Liver (tissue), 8 donors: ENCODE measurements at regions not wholly inside any gene's neighbourhood (a gene's known extent, or its start where the extent isn't known, plus 50 kb on each side); places are given as distances from the start of the nearest gene placed in this dataset.

ENCODE experiments used
- DNase-seq: peaks from one replicate; pipeline ENCODE4 v3.0.0-alpha.2; 2017; ENCODE audit warnings: low spot score
- H3K27ac ChIP-seq, 2 donors: one replicate each; pipeline ENCODE4 v1.7.0; 2013; ENCODE audit warnings: inconsistent platforms in 2 of 2, low read length in 2 of 2, control low read depth in 1 of 2, low read depth in 1 of 2, mild to moderate bottlenecking in 1 of 2
- H3K27me3 ChIP-seq, 4 donors: one replicate each; pipeline versions ENCODE4 v1.6.1 to v1.7.0; 2013; ENCODE audit warnings: low read length in 3 of 4, inconsistent platforms in 1 of 4, mild to moderate bottlenecking in 1 of 4, moderate library complexity in 1 of 4; ENCODE audit not compliant: control insufficient read depth in 4 of 4, insufficient read depth in 4 of 4
- H3K36me3 ChIP-seq, 4 donors: one replicate each; pipeline versions ENCODE4 v1.6.1 to v1.7.0; 2013; ENCODE audit warnings: low read length in 3 of 4, mild to moderate bottlenecking in 3 of 4, low read depth in 1 of 4, moderate library complexity in 1 of 4; ENCODE audit not compliant: control insufficient read depth in 4 of 4, insufficient read depth in 3 of 4
- H3K4me1 ChIP-seq, 4 donors: one replicate each; pipeline versions ENCODE4 v1.6.1 to v1.7.0; 2013; ENCODE audit warnings: low read length in 3 of 4, mild to moderate bottlenecking in 3 of 4, moderate library complexity in 1 of 4; ENCODE audit not compliant: control insufficient read depth in 4 of 4, insufficient read depth in 4 of 4
- H3K4me3 ChIP-seq, 3 donors: one replicate each; pipeline versions ENCODE4 v1.6.1 to v1.7.0; 2013; ENCODE audit warnings: low read length in 3 of 3, control low read depth in 1 of 3, low read depth in 1 of 3, mild to moderate bottlenecking in 1 of 3
- H3K9ac ChIP-seq, 2 donors: one replicate each; pipeline ENCODE4 v1.7.0; 2013; ENCODE audit warnings: low read length in 2 of 2, mild to moderate bottlenecking in 2 of 2, moderate library complexity in 2 of 2, control low read depth in 1 of 2, low read depth in 1 of 2
- H3K9me3 ChIP-seq, 4 donors: one replicate each; pipeline versions ENCODE4 v1.6.1 to v1.7.0; 2013; ENCODE audit warnings: low read length in 3 of 4; ENCODE audit not compliant: control insufficient read depth in 4 of 4
- ATF3 ChIP-seq: IDR thresholded peaks from 2 replicates; pipeline ENCODE4 v1.6.1; 2016; ENCODE audit warnings: antibody characterized with exemption
- CTCF ChIP-seq: fragments of 150-350 bp; IDR thresholded peaks from 2 replicates; pipeline ENCODE4 v1.5.1; 2017; ENCODE audit warnings: improper control_type of control experiment, low read depth, low read length; ENCODE audit not compliant: missing input control
- EGR1 ChIP-seq, 2 donors: IDR thresholded peaks; 2 replicates each; pipeline ENCODE4 v1.6.1; 2016 to 2018; ENCODE audit warnings: antibody characterized with exemption in 2 of 2, low read depth in 2 of 2
- FOXA1 ChIP-seq: IDR thresholded peaks from 2 replicates; pipeline ENCODE4 v1.6.1; 2016; ENCODE audit warnings: antibody characterized with exemption
- FOXA2 ChIP-seq: IDR thresholded peaks from 2 replicates; pipeline ENCODE4 v1.6.1; 2016; ENCODE audit warnings: antibody characterized with exemption
- GABPA ChIP-seq, 2 donors: IDR thresholded peaks in 1 of 2; conservative IDR thresholded peaks in 1 of 2; 2 replicates each; pipeline ENCODE4 v1.6.1; 2016; ENCODE audit warnings: antibody characterized with exemption in 2 of 2, mild to moderate bottlenecking in 1 of 2, moderate library complexity in 1 of 2
- HNF4A ChIP-seq, 2 donors: conservative IDR thresholded peaks; 2 replicates each; pipeline ENCODE4 v1.6.1; 2016; ENCODE audit warnings: antibody characterized with exemption in 2 of 2, mild to moderate bottlenecking in 2 of 2
- JUND ChIP-seq, 2 donors: IDR thresholded peaks; 2 replicates each; pipeline ENCODE4 v1.6.1; 2016; ENCODE audit warnings: antibody characterized with exemption in 2 of 2
- MAX ChIP-seq: IDR thresholded peaks from 2 replicates; pipeline ENCODE4 v1.6.1; 2016; ENCODE audit warnings: antibody characterized with exemption
- NR2F2 ChIP-seq: IDR thresholded peaks from 2 replicates; pipeline ENCODE4 v1.6.1; 2016; ENCODE audit warnings: antibody characterized with exemption
- RAD21 ChIP-seq, 2 donors: IDR thresholded peaks; 2 replicates each; pipeline ENCODE4 v1.6.1; 2016; ENCODE audit warnings: antibody characterized with exemption in 2 of 2, mild to moderate bottlenecking in 2 of 2
- RXRA ChIP-seq, 2 donors: IDR thresholded peaks; 2 replicates each; pipeline ENCODE4 v1.6.1; 2017 to 2018; ENCODE audit warnings: antibody characterized with exemption in 2 of 2, mild to moderate bottlenecking in 1 of 2
- SP1 ChIP-seq: IDR thresholded peaks from 2 replicates; pipeline ENCODE4 v1.6.1; 2018; ENCODE audit warnings: antibody characterized with exemption, mild to moderate bottlenecking
- TAF1 ChIP-seq: conservative IDR thresholded peaks from 2 replicates; pipeline ENCODE4 v1.6.1; 2016; ENCODE audit warnings: antibody characterized with exemption, mild to moderate bottlenecking
- YY1 ChIP-seq: IDR thresholded peaks from 2 replicates; pipeline ENCODE4 v1.6.1; 2016; ENCODE audit warnings: antibody characterized with exemption, mild to moderate bottlenecking
- ZBTB33 ChIP-seq: IDR thresholded peaks from 2 replicates; pipeline ENCODE4 v1.6.1; 2016; ENCODE audit warnings: antibody characterized with exemption
- WGBS: extraction: QIAGEN DNeasy Blood & Tissue Kit; methylation state at CpG from one replicate; pipeline ENCODE4 v1.1.7; 2013; 5-methylcytosine and 5-hydroxymethylcytosine counted together
- TF ChIP-seq, protein P1 (sequence below): IDR thresholded peaks from 2 replicates; pipeline ENCODE4 v1.6.1; 2016; ENCODE audit warnings: antibody characterized with exemption, mild to moderate bottlenecking
- donor health status: healthy.
- donor health status: healthy.
- donor health status: healthy.
- donor health status: healthy.
- donor health status: healthy.

- no peak for TF ChIP-seq NR2F2
- no peak for TF ChIP-seq MAX
Measured at GRCh38 chr2:121919803-121920202, 164.4 kb downstream of the TSN start (continued).

DNA sequence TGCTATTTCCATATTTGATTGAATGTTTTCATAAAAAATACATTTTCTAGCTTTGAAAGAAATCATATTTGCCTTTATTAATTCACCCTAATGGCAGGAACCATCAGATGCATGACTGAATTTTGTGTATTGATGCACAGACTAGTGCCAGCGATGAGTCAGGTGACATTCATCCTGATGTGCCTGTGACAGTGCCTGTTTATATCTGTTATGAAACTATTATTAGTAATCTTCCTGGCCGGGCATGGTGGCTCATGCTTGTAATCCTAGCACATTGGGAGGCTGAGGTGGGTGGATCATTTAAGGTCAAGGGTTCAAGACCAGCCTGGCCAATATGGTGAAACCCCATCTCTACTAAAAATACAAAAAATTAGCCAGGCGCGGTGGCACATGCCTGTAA is 170.0 kb downstream of the TSN start:
- 90% methylated on average over 4 of the region's 4 CpGs for WGBS
- Histone ChIP-seq H3K4me1 (no peaks in the 10 kb centered on the region), H3K27ac (no peak overlapping the region), H3K9me3 (peaks cover 0 to 4% (median 0%) of the 10 kb centered on the region in 4 donors), H3K9ac (no peak overlapping the region), H3K4me3 (no peak overlapping the region), H3K36me3 (no peaks in the 10 kb centered on the region), H3K27me3 (no peaks in the 10 kb centered on the region)
- TF ChIP-seq SP1 (no peak), FOXA1 (no peak), RAD21 (IDR thresholded peaks at IDR 0.05) (no peak), JUND (IDR thresholded peaks at IDR 0.05) (no peak), ATF3 (no peak), TAF1 (no peak), CTCF (no peak), RXRA (IDR thresholded peaks at IDR 0.05) (no peak), FOXA2 (no peak), ZBTB33 (no peak), GABPA (IDR thresholded peaks at IDR 0.05 in 1 of 2, conservative IDR thresholded peaks at IDR 0.05 in 1 of 2) (no peak), HNF4A (conservative IDR thresholded peaks at IDR 0.05) (no peak), YY1 (no peak), MAX (no peak), NR2F2 (no peak), EGR1 (IDR thresholded peaks at IDR 0.05; ENCODE audit: low read depth in 2 of 2) (no peak)
- TF ChIP-seq, protein P1, sequence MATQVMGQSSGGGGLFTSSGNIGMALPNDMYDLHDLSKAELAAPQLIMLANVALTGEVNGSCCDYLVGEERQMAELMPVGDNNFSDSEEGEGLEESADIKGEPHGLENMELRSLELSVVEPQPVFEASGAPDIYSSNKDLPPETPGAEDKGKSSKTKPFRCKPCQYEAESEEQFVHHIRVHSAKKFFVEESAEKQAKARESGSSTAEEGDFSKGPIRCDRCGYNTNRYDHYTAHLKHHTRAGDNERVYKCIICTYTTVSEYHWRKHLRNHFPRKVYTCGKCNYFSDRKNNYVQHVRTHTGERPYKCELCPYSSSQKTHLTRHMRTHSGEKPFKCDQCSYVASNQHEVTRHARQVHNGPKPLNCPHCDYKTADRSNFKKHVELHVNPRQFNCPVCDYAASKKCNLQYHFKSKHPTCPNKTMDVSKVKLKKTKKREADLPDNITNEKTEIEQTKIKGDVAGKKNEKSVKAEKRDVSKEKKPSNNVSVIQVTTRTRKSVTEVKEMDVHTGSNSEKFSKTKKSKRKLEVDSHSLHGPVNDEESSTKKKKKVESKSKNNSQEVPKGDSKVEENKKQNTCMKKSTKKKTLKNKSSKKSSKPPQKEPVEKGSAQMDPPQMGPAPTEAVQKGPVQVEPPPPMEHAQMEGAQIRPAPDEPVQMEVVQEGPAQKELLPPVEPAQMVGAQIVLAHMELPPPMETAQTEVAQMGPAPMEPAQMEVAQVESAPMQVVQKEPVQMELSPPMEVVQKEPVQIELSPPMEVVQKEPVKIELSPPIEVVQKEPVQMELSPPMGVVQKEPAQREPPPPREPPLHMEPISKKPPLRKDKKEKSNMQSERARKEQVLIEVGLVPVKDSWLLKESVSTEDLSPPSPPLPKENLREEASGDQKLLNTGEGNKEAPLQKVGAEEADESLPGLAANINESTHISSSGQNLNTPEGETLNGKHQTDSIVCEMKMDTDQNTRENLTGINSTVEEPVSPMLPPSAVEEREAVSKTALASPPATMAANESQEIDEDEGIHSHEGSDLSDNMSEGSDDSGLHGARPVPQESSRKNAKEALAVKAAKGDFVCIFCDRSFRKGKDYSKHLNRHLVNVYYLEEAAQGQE: no peak
- DNase-seq: no peak
